HG03575 (cell line): ENCODE measurements at regions not wholly inside any gene's neighbourhood (a gene's known extent, or its start where the extent isn't known, plus 50 kb on each side); places are given as distances from the start of the nearest gene placed in this dataset.

Experiments
- ATAC-seq: cut with Tn5 transposase; IDR thresholded peaks from one replicate; pipeline ENCODE4 v1.9.1; 2021; ENCODE audit not compliant: unreplicated experiment, insufficient number of reproducible peaks, low FRiP score; ENCODE audit errors: extremely low read depth

GRCh38 chr6:78810146-78810545 lies 57.2 kb upstream of the IRAK1BP1 start:
- ATAC-seq = no peak

DNA sequence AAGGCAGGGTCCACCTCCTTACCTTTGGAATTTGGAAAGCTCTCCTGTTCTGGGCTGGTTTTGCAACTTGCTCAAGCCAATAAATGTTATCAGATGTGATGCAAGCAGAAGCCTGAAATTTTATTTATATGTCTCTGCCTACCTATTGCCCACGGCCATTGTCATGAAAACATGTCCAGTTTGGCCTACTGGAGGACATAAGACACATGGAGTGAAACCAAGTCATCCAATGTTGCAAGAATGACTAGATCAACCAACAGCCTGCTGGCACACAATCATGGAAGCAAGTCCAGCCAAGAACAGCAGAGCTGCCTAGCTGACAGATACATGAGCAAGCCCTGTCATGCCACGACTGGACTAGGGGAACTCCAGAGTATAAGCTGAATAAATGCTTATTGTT lies 56.7 kb upstream of the IRAK1BP1 start:
- ATAC-seq = no peak
